H1 (cell line): ENCODE measurements at regions not wholly inside any gene's neighbourhood (a gene's known extent, or its start where the extent isn't known, plus 50 kb on each side); places are given as distances from the start of the nearest gene placed in this dataset.

Experiments used
- CBX5 ChIP-seq: fragments of 300-800, 300-1000 bp; sonication (generic); IDR thresholded peaks from 2 replicates; pipeline ENCODE4 v1.7.1; 2016; ENCODE audit warnings: antibody characterized with exemption, low read length, low read depth
- CEBPB ChIP-seq: IDR thresholded peaks from 2 replicates; pipeline ENCODE4 v1.6.1; 2012; ENCODE audit warnings: low read depth, low read length
- EP300 ChIP-seq, 2 experiments: IDR thresholded peaks; 1 replicate in 1 of 2; 2 replicates in 1 of 2; pipeline ENCODE4 v1.6.1; 2011 to 2012; ENCODE audit warnings: low read depth in 2 of 2, low read length in 2 of 2, mild to moderate bottlenecking in 2 of 2, borderline replicate concordance in 1 of 2, inconsistent platforms in 1 of 2, moderate library complexity in 1 of 2
- GABPA ChIP-seq: IDR thresholded peaks from 2 replicates; pipeline ENCODE4 v1.6.1; 2011; ENCODE audit warnings: mild to moderate bottlenecking, low read length, moderate library complexity, borderline replicate concordance; ENCODE audit not compliant: insufficient read depth
- JUN ChIP-seq: IDR thresholded peaks from 2 replicates; pipeline ENCODE4 v1.6.1; 2011; ENCODE audit warnings: low read depth, mild to moderate bottlenecking, improper control_type of control experiment, low read length
- JUND ChIP-seq: IDR thresholded peaks from 2 replicates; pipeline ENCODE4 v1.6.1; 2011; ENCODE audit warnings: mild to moderate bottlenecking, improper control_type of control experiment, low read length
- POLR2A ChIP-seq, 2 experiments: IDR thresholded peaks; 1 replicate in 1 of 2; 2 replicates in 1 of 2; pipeline ENCODE4 v1.6.1; 2011; ENCODE audit warnings: low read depth in 2 of 2, low read length in 2 of 2, mild to moderate bottlenecking in 2 of 2; ENCODE audit errors: control extremely low read depth in 1 of 2
- SP1 ChIP-seq: IDR thresholded peaks from 2 replicates; pipeline ENCODE4 v1.6.1; 2011; ENCODE audit warnings: low read depth, low read length
- ZNF274 ChIP-seq: IDR thresholded peaks from 2 replicates; pipeline ENCODE4 v1.7.0; 2012; ENCODE audit warnings: low read length, borderline replicate concordance; ENCODE audit errors: extremely low read depth
- TF ChIP-seq, protein P1 (sequence below): IDR thresholded peaks from 2 replicates; pipeline ENCODE4 v1.6.1; 2011; ENCODE audit warnings: low read depth, mild to moderate bottlenecking, low read length; ENCODE audit not compliant: insufficient read depth
- TF ChIP-seq, protein P2 (sequence below), 3 experiments: IDR thresholded peaks; 1 replicate in 2 of 3; 2 replicates in 1 of 3; pipeline versions ENCODE4 v1.5.1 to v1.6.1; 2011; ENCODE audit warnings: low read length in 3 of 3, mild to moderate bottlenecking in 3 of 3, inconsistent platforms in 2 of 3, low read depth in 1 of 3, moderate library complexity in 1 of 3; ENCODE audit not compliant: insufficient read depth in 1 of 3; ENCODE audit errors: control extremely low read depth in 1 of 3
- TF ChIP-seq, protein P3 (sequence below): IDR thresholded peaks from 2 replicates; pipeline ENCODE4 v1.6.1; 2011; ENCODE audit warnings: low read length, improper control_type of control experiment
- TF ChIP-seq, protein P4 (sequence below): IDR thresholded peaks from 2 replicates; pipeline ENCODE4 v1.6.1; 2012; ENCODE audit warnings: inconsistent platforms
- TF ChIP-seq, protein P5 (sequence below): IDR thresholded peaks from 2 replicates; pipeline ENCODE4 v1.6.1; 2012; ENCODE audit warnings: inconsistent platforms

DNA sequence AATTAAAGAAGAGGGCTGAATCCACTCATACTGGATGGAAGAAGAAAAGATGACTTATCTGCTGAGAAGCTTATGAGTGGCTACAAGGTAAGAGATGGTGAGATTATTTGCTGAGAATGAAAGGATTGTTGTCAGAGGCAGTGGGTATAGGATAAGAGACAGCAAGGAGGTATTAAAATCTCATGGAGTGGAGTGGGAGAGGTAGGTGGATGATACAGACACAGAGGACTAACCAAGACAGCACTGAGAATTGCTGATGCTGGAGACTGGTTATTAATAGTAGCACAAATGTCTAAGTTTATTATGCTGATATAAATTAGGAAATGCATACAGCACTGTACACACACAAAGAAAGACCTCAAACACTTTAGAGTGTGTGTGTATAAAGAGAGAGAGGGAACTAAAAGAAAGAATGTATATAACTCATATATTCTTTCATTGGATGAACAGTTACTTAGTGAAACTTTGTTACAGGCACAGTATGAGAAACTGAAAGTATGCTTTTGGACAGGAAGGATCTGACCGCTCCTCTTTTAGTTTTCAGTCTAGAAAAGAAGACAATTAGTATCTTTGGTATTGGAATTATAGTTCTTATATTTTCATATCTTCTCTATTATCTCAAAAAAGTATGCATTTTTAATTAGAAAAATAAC is 543.1 kb downstream of the LRFN5 start:
- TF ChIP-seq, protein P1, sequence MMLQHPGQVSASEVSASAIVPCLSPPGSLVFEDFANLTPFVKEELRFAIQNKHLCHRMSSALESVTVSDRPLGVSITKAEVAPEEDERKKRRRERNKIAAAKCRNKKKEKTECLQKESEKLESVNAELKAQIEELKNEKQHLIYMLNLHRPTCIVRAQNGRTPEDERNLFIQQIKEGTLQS: no peak
- TF ChIP-seq, protein P2, sequence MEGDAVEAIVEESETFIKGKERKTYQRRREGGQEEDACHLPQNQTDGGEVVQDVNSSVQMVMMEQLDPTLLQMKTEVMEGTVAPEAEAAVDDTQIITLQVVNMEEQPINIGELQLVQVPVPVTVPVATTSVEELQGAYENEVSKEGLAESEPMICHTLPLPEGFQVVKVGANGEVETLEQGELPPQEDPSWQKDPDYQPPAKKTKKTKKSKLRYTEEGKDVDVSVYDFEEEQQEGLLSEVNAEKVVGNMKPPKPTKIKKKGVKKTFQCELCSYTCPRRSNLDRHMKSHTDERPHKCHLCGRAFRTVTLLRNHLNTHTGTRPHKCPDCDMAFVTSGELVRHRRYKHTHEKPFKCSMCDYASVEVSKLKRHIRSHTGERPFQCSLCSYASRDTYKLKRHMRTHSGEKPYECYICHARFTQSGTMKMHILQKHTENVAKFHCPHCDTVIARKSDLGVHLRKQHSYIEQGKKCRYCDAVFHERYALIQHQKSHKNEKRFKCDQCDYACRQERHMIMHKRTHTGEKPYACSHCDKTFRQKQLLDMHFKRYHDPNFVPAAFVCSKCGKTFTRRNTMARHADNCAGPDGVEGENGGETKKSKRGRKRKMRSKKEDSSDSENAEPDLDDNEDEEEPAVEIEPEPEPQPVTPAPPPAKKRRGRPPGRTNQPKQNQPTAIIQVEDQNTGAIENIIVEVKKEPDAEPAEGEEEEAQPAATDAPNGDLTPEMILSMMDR (IDR thresholded peaks at IDR 0.05; ENCODE audit: control extremely low read depth in 1 of 3, insufficient read depth in 1 of 3, low read depth in 1 of 3, low read length in 3 of 3): no peak
- TF ChIP-seq CEBPB (no peak), SP1 (no peak), CBX5 (no peak), POLR2A (IDR thresholded peaks at IDR 0.05; ENCODE audit: control extremely low read depth in 1 of 2, low read depth in 2 of 2, low read length in 2 of 2) (no peak), JUND (no peak), GABPA (no peak), JUN (no peak), EP300 (IDR thresholded peaks at IDR 0.05; ENCODE audit: borderline replicate concordance in 1 of 2, low read depth in 2 of 2, low read length in 2 of 2) (no peak), ZNF274 (no peak)
- TF ChIP-seq, protein P3, sequence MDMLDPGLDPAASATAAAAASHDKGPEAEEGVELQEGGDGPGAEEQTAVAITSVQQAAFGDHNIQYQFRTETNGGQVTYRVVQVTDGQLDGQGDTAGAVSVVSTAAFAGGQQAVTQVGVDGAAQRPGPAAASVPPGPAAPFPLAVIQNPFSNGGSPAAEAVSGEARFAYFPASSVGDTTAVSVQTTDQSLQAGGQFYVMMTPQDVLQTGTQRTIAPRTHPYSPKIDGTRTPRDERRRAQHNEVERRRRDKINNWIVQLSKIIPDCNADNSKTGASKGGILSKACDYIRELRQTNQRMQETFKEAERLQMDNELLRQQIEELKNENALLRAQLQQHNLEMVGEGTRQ: no peak
- TF ChIP-seq, protein P4, sequence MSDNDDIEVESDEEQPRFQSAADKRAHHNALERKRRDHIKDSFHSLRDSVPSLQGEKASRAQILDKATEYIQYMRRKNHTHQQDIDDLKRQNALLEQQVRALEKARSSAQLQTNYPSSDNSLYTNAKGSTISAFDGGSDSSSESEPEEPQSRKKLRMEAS: no peak
- TF ChIP-seq, protein P5, sequence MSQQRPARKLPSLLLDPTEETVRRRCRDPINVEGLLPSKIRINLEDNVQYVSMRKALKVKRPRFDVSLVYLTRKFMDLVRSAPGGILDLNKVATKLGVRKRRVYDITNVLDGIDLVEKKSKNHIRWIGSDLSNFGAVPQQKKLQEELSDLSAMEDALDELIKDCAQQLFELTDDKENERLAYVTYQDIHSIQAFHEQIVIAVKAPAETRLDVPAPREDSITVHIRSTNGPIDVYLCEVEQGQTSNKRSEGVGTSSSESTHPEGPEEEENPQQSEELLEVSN: no peak
